Ramos (cell line): ENCODE measurements at regions not wholly inside any gene's neighbourhood (a gene's known extent, or its start where the extent isn't known, plus 50 kb on each side); places are given as distances from the start of the nearest gene placed in this dataset.
"Not testable (repeated sequence)": the region's sequence is repeated elsewhere in the genome, so short reads cannot be mapped to it uniquely, and the experiment has no call there.

Experiments
- in situ Hi-C: fragments of 300-500 bp; cut with MboI; formaldehyde crosslinking; loops from one replicate; pipeline ENCODE4 v1.14.3; 2022; ENCODE audit warnings: low sequenced_read_pairs; ENCODE audit not compliant: unreplicated experiment

DNA sequence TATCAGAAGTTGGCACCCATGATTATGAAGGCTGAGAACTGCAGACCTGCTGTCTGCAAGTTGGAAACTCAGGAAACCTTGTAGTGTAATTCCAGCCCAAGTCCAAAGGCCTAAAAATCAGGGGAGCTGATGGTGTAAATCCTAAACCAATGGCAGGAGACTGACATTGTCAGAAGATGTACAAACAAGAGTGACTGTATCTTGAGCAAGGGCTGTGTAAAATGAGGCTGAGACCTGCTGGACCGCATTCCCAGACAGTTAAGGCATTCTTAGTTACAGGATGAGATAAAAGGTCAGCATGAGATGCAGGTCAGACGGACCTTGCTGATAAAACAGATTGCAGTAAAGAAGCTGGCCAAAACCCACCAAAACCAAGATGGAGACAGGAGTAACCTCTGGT lies 147.7 kb downstream of the COG6 start:
- in situ Hi-C loops = no loop called here

DNA sequence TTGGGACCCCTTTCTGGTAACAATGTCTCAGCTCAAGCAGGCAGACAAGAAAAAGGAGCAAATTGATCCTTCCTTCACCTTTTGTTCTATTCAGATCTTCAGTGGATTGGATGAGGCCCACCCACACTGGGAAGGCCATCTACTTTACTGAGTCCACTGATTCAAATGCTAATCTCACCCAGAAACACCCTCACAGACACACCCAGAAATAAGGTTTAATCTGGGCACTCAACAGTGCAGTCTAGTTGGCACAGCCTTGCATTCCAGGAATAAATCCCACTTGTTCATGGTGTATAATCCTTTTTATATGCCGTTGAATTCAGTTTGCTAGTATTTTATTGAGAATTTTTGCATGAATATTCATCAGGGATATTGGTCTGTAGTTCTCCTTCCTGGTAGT lies 148.4 kb downstream of the COG6 start:
- in situ Hi-C loops = no loop called here

GRCh38 chr13:39804332-39805210 lies 149.1 kb downstream of the COG6 start:
- in situ Hi-C loops = no loop called here

DNA sequence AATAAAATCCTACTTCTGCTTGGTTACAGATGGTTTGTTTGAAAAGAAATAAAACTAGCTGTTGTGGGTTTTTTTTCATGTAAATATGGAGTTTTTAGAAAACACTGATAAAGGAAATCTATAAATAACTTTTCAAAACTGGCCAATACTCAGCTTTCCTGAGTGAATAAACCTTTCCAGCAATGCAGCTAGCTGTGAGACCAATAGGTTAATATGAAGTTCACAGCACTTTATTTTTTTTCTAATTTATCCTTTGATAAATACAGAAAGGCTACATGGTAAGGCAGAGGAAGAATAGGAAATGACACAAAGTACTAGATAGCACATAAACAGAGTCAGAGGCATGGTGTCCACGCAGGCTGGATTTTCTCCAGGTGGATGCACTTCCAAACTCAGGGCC lies 154.0 kb downstream of the COG6 start:
- in situ Hi-C loops = no loop called here

- in situ Hi-C loops = no loop called here
Measured at GRCh38 chr13:39810091-39810877, 154.8 kb downstream of the COG6 start.

GRCh38 chr13:39811051-39811450 lies 155.6 kb downstream of the COG6 start:
- in situ Hi-C loops = no loop called here

DNA sequence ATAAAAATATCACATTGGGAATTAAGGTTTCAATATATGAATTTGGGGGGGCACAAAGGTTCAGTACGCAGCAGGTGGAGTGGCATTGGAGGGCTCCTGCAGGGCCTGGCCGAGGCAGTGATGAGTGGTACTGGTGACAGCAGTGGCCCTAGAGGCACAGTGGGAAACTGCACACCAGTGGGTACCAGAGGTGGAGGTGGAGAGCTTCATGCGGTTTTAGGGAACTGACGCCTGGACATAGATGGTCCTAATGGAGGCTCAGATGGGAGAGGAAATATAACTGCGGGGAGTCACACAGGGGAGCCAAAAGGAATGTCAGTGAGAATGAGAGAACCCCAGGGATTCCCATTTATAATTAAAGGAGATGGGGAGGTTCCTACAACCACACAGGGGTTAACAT lies 156.2 kb downstream of the COG6 start:
- in situ Hi-C loops = no loop called here

GRCh38 chr13:39815345-39816111 lies 160.1 kb downstream of the COG6 start:
- in situ Hi-C loops = no loop called here

DNA sequence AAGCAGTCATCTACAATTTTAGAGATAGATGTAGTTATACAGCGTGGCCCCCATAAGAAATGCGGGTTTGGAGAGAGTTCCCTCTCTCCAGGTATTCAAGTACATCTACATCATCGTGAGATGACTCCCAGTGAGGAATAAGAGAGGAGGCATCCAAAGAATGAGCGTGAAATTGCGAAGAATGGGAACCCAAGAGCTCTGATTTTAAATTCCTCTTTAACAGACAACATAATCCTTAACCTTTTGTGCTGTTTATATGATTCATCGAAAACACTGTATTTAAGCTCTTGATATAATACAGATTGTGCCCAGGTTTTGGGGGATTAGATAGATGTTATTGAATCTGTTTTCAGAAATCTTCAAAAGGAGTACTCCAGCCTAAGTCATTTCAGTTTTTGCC lies 161.5 kb downstream of the COG6 start:
- in situ Hi-C loops = no loop called here

DNA sequence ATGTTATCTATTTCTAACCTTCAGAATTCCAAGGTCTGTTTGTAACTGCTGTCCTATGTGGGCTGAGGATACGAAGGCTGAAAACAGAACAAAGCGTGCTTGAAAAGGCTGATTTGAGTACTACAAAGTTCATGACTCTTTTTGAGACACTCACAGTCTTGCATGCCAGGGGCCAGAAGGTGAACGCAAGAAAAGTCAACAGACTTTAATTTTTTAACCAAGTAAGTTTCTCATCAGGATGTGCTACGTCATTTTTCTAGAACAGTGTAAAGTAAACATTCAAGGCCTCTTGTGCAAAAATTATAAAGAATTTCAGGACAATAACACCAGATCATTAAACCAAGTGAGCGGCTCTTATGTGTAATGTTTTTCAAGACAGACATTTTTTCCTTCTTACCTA lies 163.5 kb downstream of the COG6 start:
- in situ Hi-C loops = no loop called here

DNA sequence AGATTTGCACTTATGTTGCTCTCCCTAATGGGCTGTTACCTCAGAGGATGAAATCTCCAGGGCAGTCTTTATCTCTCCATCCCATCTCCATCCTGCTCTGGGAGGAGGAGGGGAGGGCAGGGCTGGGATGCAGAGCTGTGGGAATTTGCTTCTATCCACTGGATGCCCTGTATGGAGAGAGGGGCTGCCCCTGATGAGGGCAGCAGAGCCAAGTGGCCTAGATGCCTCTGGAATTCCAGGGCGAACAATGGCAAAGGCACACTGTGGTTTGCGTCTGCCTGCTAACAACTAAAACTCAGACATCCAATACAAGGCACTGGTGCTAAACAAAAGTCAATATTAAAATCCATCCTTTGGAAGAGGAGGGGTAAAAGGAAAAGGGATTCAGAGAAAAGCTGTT lies 165.1 kb downstream of the COG6 start:
- in situ Hi-C loops = no loop called here

- in situ Hi-C loops = no loop called here
Measured at GRCh38 chr13:39821977-39822376, 166.5 kb downstream of the COG6 start.

DNA sequence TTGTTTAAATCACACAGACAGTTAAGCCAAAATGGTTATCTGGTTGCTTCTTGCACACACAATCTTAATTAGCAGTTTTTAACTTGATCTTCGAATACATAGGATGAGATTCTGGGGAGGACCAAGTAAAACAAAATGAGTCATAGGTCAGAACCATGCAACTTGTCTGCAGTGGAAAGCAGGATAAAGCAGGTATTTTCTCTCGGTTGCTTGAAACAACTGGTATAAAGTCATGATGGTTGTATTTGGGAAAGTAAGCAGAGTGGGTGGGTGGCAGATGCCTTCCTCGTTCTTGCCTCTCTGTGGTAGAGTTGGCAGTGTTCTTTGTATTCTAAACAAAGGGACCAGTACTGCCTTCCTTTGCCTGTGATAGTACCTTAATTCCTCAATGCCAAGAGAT lies 167.0 kb downstream of the COG6 start:
- in situ Hi-C loops = no loop called here

- in situ Hi-C loops = no loop called here
Measured at GRCh38 chr13:39823063-39823713, 167.7 kb downstream of the COG6 start.

DNA sequence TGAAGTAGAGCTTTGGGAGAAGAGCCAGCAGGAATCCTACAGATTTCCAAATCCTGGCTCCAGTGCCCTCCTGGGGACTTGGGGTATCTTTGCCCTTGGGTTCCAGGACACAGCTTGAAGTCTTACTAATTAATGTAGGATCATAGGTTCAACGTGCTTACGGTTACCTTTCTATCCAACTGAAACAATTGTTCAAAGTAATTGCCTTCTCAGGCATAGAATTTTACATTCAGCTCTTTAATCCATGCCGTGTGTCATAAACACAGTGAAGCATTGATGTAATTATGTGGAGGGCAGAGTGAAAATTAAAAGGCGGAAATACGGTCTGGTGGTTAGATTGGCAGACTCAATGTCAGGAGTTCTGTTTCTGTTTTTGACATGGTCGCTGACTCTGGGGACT lies 170.4 kb downstream of the COG6 start:
- in situ Hi-C loops = no loop called here

GRCh38 chr13:39835253-39835652 lies 179.8 kb downstream of the COG6 start:
- in situ Hi-C loops = no loop called here

GRCh38 chr13:39836038-39836437 lies 180.6 kb downstream of the COG6 start:
- in situ Hi-C loops = no loop called here

DNA sequence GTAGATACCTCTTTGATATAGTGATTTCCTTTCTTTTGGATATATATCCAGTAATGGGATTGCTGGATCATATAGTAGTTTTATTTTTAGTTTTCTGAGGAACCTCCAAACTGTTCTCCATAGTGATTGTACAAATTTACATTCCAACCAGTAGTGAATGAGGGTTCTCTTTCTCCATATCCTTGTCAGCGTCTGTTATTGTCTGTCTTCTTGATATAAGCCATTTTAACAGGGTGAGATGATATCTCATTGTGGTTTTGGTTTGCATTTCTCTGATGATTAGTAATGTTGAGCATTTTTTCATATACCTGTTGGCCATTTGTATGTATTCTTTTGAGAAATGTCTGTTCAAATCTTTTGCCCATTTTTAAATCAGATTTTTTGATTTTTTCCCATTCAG lies 182.4 kb downstream of the COG6 start:
- in situ Hi-C loops = not testable (repeated sequence)

DNA sequence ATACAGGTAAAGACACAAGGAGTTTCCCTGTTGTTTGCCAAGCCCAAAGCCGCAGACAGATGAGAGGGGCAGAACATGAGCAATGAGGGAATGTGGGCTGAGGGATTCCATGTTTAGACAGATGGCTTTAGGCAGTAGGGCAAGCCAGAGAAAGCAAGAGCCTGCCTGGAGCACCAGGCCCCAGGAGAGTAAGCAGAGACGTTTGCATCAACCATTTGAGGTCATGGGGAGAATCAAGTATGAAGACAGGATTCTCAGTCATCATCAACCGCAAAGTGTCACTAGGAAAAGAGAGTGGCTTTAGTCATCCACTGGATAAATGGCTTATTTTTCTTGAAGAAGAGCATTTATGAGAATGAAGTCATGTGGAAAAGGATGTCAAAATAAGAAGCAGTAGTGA lies 184.7 kb downstream of the COG6 start:
- in situ Hi-C loops = no loop called here

DNA sequence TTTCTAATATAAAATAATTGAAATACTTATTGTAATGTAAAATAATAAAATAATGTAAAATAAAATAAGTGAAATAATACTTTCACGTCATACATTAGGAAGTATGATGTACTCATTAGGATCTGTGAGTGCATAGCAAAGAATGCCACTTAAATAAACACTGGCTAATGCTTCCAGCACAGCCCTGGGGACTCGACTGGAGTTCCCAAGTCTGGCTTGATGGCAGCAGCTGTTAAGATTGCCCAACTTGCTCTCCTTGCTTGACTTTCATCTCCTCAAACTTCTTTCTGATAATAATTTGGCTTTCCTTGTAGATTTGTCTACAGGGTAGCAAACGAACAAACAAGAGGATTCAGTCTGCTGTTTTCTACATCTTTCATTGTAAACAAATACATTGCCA lies 191.9 kb downstream of the COG6 start:
- in situ Hi-C loops = no loop called here
